ENCODE measurements at regions not wholly inside any gene's neighbourhood (a gene's known extent, or its start where the extent isn't known, plus 50 kb on each side); places are given as distances from the start of the nearest gene placed in this dataset.

DNA sequence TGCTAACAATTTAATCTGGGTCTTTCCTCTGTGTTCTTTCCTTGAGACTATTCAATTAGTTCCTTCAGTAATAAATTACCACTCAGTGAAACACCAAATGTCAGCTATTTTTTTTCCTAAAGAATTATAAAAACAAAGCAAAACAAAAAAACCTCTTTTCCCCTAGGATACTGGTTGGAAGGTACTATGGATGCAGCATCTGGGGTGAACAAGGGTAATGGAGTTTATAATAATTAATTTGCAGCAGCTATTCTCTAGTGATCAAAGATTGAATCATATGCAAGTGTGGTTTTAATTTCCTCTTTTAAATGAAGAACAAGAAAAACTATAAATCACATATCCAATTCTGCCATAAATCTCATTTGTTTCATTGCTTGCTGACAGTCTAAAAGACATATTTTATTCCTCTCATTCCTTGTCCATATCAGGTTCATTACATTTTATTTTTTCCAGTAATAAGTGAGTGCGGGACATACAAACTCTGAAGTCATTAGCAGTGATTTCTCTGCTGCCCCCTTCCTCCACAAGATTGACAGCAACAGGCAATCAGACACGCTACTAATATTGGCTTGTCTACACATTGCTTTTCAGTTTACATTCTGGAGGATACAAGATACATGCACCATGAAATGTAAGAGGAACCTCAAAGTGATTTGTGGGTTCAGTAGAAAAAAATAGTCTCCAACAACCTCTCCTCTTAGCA, 1093.4 kb upstream of the SLIT2 start (continued):
- TF ChIP-seq, protein P1, sequence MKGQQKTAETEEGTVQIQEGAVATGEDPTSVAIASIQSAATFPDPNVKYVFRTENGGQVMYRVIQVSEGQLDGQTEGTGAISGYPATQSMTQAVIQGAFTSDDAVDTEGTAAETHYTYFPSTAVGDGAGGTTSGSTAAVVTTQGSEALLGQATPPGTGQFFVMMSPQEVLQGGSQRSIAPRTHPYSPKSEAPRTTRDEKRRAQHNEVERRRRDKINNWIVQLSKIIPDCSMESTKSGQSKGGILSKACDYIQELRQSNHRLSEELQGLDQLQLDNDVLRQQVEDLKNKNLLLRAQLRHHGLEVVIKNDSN (IDR thresholded peaks at IDR 0.05; ENCODE audit: borderline replicate concordance, low read depth) = no peak
- TF ChIP-seq EZH2phosphoT487 (IDR thresholded peaks at IDR 0.05; ENCODE audit: borderline replicate concordance, low read depth) = no peak
- TF ChIP-seq SIN3A (IDR thresholded peaks at IDR 0.05; ENCODE audit: borderline replicate concordance, low read depth, low read length) = no peak
- TF ChIP-seq, protein P2, sequence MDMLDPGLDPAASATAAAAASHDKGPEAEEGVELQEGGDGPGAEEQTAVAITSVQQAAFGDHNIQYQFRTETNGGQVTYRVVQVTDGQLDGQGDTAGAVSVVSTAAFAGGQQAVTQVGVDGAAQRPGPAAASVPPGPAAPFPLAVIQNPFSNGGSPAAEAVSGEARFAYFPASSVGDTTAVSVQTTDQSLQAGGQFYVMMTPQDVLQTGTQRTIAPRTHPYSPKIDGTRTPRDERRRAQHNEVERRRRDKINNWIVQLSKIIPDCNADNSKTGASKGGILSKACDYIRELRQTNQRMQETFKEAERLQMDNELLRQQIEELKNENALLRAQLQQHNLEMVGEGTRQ (IDR thresholded peaks at IDR 0.05; ENCODE audit: borderline replicate concordance, low read depth, low read length) = no peak

- no peak overlapping the region for H3K4me2 ChIP-seq
- H2AFZ ChIP-seq (ENCODE audit: low read depth) = no peak overlapping the region
- no peaks in the 10 kb centered on the region for H3K27me3 ChIP-seq (ENCODE audit: insufficient read depth)
- 33% methylated on average over 3 of the region's 3 CpGs for WGBS (ENCODE audit: low lambda C conversion rate)
- no peak overlapping the region for H3K4me3 ChIP-seq (ENCODE audit: low read depth in 2 of 2, low read length in 1 of 2)
- no peaks in the 10 kb centered on the region for H3K4me1 ChIP-seq (ENCODE audit: control insufficient read depth in 1 of 2, insufficient read depth in 2 of 2, low read depth in 1 of 2, low read length in 1 of 2)
- H3F3A ChIP-seq (replicated peaks; ENCODE audit: insufficient read depth) = peaks cover 3% of the 10 kb centered on the region
- H4K20me1 ChIP-seq (ENCODE audit: insufficient read depth) = no peaks in the 10 kb centered on the region
- H3K79me2 ChIP-seq (ENCODE audit: insufficient read depth) = no peaks in the 10 kb centered on the region
- TF ChIP-seq RCOR1 (IDR thresholded peaks at IDR 0.05; ENCODE audit: low read length) (no peak), RFX5 (IDR thresholded peaks at IDR 0.05; ENCODE audit: low read length) (no peak), TAF1 (IDR thresholded peaks at IDR 0.05; ENCODE audit: borderline replicate concordance, low read depth, low read length) (no peak), YY1 (IDR thresholded peaks at IDR 0.05; ENCODE audit: low read depth) (no peak), ELF1 (IDR thresholded peaks at IDR 0.05) (no peak)
- TF ChIP-seq, protein P1 (IDR thresholded peaks at IDR 0.05; ENCODE audit: borderline replicate concordance, low read depth) = no peak
- no peak for DNase-seq
- no peaks in the 10 kb centered on the region for H3K36me3 ChIP-seq (replicated peaks in 1 of 2; ENCODE audit: control insufficient read depth in 1 of 2, insufficient read depth in 2 of 2, low read length in 1 of 2)
- no peak overlapping the region for H3K9ac ChIP-seq
- ChIA-PET POLR2A (no interaction called here), CTCF (no interaction called here)
- no peak overlapping the region for H3K27ac ChIP-seq (ENCODE audit: low read depth in 2 of 2, low read length in 1 of 2)
- H3K9me3 ChIP-seq = peaks cover 6% of the 10 kb centered on the region; the same call in 1 of the 2 replicates
- no peaks in the 10 kb centered on the region for H3K9me2 ChIP-seq
These were observed 1094.9 kb upstream of the SLIT2 start for GRCh38 chr4:19156786-19157185.

- no peak overlapping the region for H3K4me2 ChIP-seq
- H2AFZ ChIP-seq (ENCODE audit: low read depth) = no peak overlapping the region
- H3K27ac ChIP-seq (ENCODE audit: low read depth in 2 of 2, low read length in 1 of 2) = no peak overlapping the region
- no peaks in the 10 kb centered on the region for H3K4me1 ChIP-seq (ENCODE audit: control insufficient read depth in 1 of 2, insufficient read depth in 2 of 2, low read depth in 1 of 2, low read length in 1 of 2)
- H3K79me2 ChIP-seq (ENCODE audit: insufficient read depth) = no peaks in the 10 kb centered on the region
- 56% methylated on average over 1 of the region's 1 CpG for WGBS (ENCODE audit: low lambda C conversion rate)
- ChIA-PET POLR2A (no interaction called here), CTCF (no interaction called here)
- H3K9ac ChIP-seq = no peak overlapping the region
- no peak for DNase-seq
- H3K9me3 ChIP-seq = peaks cover 6% of the 10 kb centered on the region; the same call in 1 of the 2 replicates
- H3K4me3 ChIP-seq (ENCODE audit: low read depth in 2 of 2, low read length in 1 of 2) = no peak overlapping the region
- no peaks in the 10 kb centered on the region for H3K36me3 ChIP-seq (replicated peaks in 1 of 2; ENCODE audit: control insufficient read depth in 1 of 2, insufficient read depth in 2 of 2, low read length in 1 of 2)
- H4K20me1 ChIP-seq (ENCODE audit: insufficient read depth) = no peaks in the 10 kb centered on the region
- no peaks in the 10 kb centered on the region for H3K27me3 ChIP-seq (ENCODE audit: insufficient read depth)
- no peaks in the 10 kb centered on the region for H3K9me2 ChIP-seq
- peaks cover 3% of the 10 kb centered on the region for H3F3A ChIP-seq (replicated peaks; ENCODE audit: insufficient read depth)
- TF ChIP-seq, protein P3, sequence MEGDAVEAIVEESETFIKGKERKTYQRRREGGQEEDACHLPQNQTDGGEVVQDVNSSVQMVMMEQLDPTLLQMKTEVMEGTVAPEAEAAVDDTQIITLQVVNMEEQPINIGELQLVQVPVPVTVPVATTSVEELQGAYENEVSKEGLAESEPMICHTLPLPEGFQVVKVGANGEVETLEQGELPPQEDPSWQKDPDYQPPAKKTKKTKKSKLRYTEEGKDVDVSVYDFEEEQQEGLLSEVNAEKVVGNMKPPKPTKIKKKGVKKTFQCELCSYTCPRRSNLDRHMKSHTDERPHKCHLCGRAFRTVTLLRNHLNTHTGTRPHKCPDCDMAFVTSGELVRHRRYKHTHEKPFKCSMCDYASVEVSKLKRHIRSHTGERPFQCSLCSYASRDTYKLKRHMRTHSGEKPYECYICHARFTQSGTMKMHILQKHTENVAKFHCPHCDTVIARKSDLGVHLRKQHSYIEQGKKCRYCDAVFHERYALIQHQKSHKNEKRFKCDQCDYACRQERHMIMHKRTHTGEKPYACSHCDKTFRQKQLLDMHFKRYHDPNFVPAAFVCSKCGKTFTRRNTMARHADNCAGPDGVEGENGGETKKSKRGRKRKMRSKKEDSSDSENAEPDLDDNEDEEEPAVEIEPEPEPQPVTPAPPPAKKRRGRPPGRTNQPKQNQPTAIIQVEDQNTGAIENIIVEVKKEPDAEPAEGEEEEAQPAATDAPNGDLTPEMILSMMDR (IDR thresholded peaks at IDR 0.05) = no peak
- TF ChIP-seq TEAD4 (IDR thresholded peaks at IDR 0.05; ENCODE audit: borderline replicate concordance, insufficient read depth) (no peak), IRF3 (IDR thresholded peaks at IDR 0.05; ENCODE audit: low read depth, low read length) (no peak), RAD21 (IDR thresholded peaks at IDR 0.05; ENCODE audit: low read length) (no peak), SIN3A (IDR thresholded peaks at IDR 0.05; ENCODE audit: borderline replicate concordance, low read depth, low read length) (no peak), RXRA (IDR thresholded peaks at IDR 0.05; ENCODE audit: borderline replicate concordance, low read depth) (no peak), EZH2phosphoT487 (IDR thresholded peaks at IDR 0.05; ENCODE audit: borderline replicate concordance, low read depth) (no peak), YY1 (IDR thresholded peaks at IDR 0.05; ENCODE audit: low read depth) (no peak), SMC3 (IDR thresholded peaks at IDR 0.05; ENCODE audit: low read depth, low read length) (no peak)
- TF ChIP-seq, protein P2 (IDR thresholded peaks at IDR 0.05; ENCODE audit: borderline replicate concordance, low read depth, low read length) = no peak
- TF ChIP-seq, protein P4, sequence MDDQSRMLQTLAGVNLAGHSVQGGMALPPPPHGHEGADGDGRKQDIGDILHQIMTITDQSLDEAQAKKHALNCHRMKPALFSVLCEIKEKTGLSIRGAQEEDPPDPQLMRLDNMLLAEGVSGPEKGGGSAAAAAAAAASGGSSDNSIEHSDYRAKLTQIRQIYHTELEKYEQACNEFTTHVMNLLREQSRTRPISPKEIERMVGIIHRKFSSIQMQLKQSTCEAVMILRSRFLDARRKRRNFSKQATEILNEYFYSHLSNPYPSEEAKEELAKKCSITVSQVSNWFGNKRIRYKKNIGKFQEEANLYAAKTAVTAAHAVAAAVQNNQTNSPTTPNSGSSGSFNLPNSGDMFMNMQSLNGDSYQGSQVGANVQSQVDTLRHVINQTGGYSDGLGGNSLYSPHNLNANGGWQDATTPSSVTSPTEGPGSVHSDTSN (IDR thresholded peaks at IDR 0.05) = no peak
These were observed 1096.1 kb upstream of the SLIT2 start for GRCh38 chr4:19155568-19155967.

Measured in SK-N-SH (cell line).